Keratinocyte (primary cell): ENCODE measurements at regions not wholly inside any gene's neighbourhood (a gene's known extent, or its start where the extent isn't known, plus 50 kb on each side); places are given as distances from the start of the nearest gene placed in this dataset.

Source experiments
- DNase-seq: peaks from one replicate; pipeline ENCODE4 v3.0.0-alpha.2; 2011; ENCODE audit warnings: low read depth, missing footprints, low spot score
- FAIRE-seq: peaks from 2 replicates; lab custom pipeline; 2011; peaks lifted over from hg19 to GRCh38; lab: Jason Lieb, UNC
- H2AFZ ChIP-seq: 2 replicates; pipeline ENCODE4 v1.6.0; 2012; ENCODE audit warnings: low read length, control low read depth, inconsistent platforms; ENCODE audit not compliant: control insufficient read depth
- H3K27ac ChIP-seq: 2 replicates; pipeline ENCODE4 v1.5.1; 2011; ENCODE audit warnings: low read length; ENCODE audit not compliant: control insufficient read depth, insufficient read depth
- H3K27me3 ChIP-seq: 3 replicates; pipeline ENCODE4 v1.6.0; 2011; ENCODE audit warnings: low read length; ENCODE audit not compliant: control insufficient read depth, insufficient read depth; ENCODE audit errors: extremely low read depth
- H3K36me3 ChIP-seq, 2 experiments: 2 replicates in 1 of 2; 3 replicates in 1 of 2; pipeline ENCODE4 v1.5.1; 2011; ENCODE audit warnings: low read length in 2 of 2, mild to moderate bottlenecking in 1 of 2; ENCODE audit not compliant: control insufficient read depth in 2 of 2, insufficient read depth in 2 of 2; ENCODE audit errors: extremely low read depth in 1 of 2
- H3K4me1 ChIP-seq: 3 replicates; pipeline ENCODE4 v1.5.1; 2011; ENCODE audit warnings: low read length; ENCODE audit not compliant: control insufficient read depth, insufficient read depth; ENCODE audit errors: extremely low read depth
- H3K4me2 ChIP-seq: 3 replicates; pipeline ENCODE4 v1.6.0; 2011; ENCODE audit warnings: low read depth, low read length; ENCODE audit not compliant: control insufficient read depth, insufficient read depth; ENCODE audit errors: extremely low read depth
- H3K4me3 ChIP-seq, 3 experiments: fragments of 200-600 bp in 1 of 3; sonication (generic) in 1 of 3; 2 replicates in 2 of 3; 3 replicates in 1 of 3; pipeline ENCODE4 v1.5.1; 2011 to 2016; ENCODE audit warnings: low read length in 3 of 3, mild to moderate bottlenecking in 3 of 3, control low read depth in 2 of 3, inconsistent platforms in 1 of 3, low read depth in 1 of 3, mixed read lengths in 1 of 3, mixed run types in 1 of 3, moderate library complexity in 1 of 3; ENCODE audit not compliant: control insufficient read depth in 2 of 3, insufficient read depth in 2 of 3; ENCODE audit errors: extremely low read depth in 1 of 3
- H3K79me2 ChIP-seq: 2 replicates; pipeline ENCODE4 v1.6.0; 2012; ENCODE audit warnings: low read length; ENCODE audit not compliant: control insufficient read depth, insufficient read depth
- H3K9ac ChIP-seq: 3 replicates; pipeline ENCODE4 v1.6.0; 2011; ENCODE audit warnings: low read length; ENCODE audit not compliant: control insufficient read depth, insufficient read depth; ENCODE audit errors: extremely low read depth
- H3K9me1 ChIP-seq: 3 replicates; pipeline ENCODE4 v1.6.0; 2011; ENCODE audit warnings: low read length; ENCODE audit not compliant: control insufficient read depth, insufficient read depth; ENCODE audit errors: extremely low read depth
- H3K9me3 ChIP-seq: 2 replicates; pipeline ENCODE4 v1.5.1; 2012; ENCODE audit warnings: low read depth, low read length; ENCODE audit not compliant: control insufficient read depth
- H4K20me1 ChIP-seq: 3 replicates; pipeline ENCODE4 v1.6.0; 2011; ENCODE audit warnings: low read length; ENCODE audit not compliant: control insufficient read depth, insufficient read depth; ENCODE audit errors: extremely low read depth
- EZH2 ChIP-seq: IDR thresholded peaks from one replicate; pipeline ENCODE4 v1.6.1; 2012; ENCODE audit warnings: inconsistent platforms, mild to moderate bottlenecking, low read length, moderate library complexity
- dilution Hi-C: fragments of 300-500 bp; cut with MboI; formaldehyde crosslinking; loops from one replicate; pipeline ENCODE4 v1.7.0; 2020; ENCODE audit warnings: low sequenced_read_pairs; ENCODE audit not compliant: extremely low pct_ligation_motif_present
- TF ChIP-seq, protein P1 (sequence below), 3 experiments: IDR thresholded peaks in 1 of 3; conservative IDR thresholded peaks in 1 of 3; optimal IDR thresholded peaks in 1 of 3; 2 replicates in 2 of 3; 3 replicates in 1 of 3; pipeline versions ENCODE3 to v1.5.1; 2011; ENCODE audit warnings: low read length in 3 of 3, mild to moderate bottlenecking in 3 of 3, moderate library complexity in 2 of 3, control low read depth in 1 of 3, inconsistent platforms in 1 of 3; ENCODE audit not compliant: insufficient read depth in 2 of 3; ENCODE audit errors: extremely low read depth in 1 of 3

DNA sequence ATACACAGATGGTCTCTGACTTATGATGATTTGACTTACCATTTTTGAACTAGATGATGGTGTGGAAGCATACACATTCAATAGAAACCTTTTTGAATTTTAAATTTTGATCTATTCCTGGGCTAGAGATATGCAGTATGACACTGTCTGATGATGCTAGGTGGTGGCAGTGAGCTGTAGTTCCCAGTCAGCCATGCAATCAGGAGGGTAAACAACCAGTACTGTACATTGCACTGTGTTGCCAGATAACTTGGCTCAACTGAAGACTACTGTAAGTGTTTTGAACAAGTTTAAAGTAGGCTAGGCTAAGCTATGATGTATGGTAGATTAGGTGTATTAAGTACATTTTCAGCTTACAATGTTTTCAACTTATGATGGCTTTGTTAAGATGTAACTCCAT is 859.1 kb upstream of the ARRDC3 start:
- Histone ChIP-seq H3K79me2 (no peaks in the 10 kb centered on the region), H3K9ac (no peak overlapping the region), H3K9me1 (no peaks in the 10 kb centered on the region), H3K4me2 (no peak overlapping the region), H2AFZ (no peak overlapping the region), H3K27ac (no peak overlapping the region), H3K4me1 (no peaks in the 10 kb centered on the region), H3K4me3 (no peak overlapping the region), H3K9me3 (no peaks in the 10 kb centered on the region), H3K36me3 (no peaks in the 10 kb centered on the region), H4K20me1 (no peaks in the 10 kb centered on the region), H3K27me3 (no peaks in the 10 kb centered on the region)
- dilution Hi-C loops, result no loop called here
- FAIRE-seq (no peak), DNase-seq (no peak)
- no peak for TF ChIP-seq EZH2
- TF ChIP-seq, protein P1, sequence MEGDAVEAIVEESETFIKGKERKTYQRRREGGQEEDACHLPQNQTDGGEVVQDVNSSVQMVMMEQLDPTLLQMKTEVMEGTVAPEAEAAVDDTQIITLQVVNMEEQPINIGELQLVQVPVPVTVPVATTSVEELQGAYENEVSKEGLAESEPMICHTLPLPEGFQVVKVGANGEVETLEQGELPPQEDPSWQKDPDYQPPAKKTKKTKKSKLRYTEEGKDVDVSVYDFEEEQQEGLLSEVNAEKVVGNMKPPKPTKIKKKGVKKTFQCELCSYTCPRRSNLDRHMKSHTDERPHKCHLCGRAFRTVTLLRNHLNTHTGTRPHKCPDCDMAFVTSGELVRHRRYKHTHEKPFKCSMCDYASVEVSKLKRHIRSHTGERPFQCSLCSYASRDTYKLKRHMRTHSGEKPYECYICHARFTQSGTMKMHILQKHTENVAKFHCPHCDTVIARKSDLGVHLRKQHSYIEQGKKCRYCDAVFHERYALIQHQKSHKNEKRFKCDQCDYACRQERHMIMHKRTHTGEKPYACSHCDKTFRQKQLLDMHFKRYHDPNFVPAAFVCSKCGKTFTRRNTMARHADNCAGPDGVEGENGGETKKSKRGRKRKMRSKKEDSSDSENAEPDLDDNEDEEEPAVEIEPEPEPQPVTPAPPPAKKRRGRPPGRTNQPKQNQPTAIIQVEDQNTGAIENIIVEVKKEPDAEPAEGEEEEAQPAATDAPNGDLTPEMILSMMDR (optimal IDR thresholded peaks at IDR 0.05 in 1 of 3, IDR thresholded peaks at IDR 0.05 in 1 of 3, conservative IDR thresholded peaks at IDR 0.05 in 1 of 3; ENCODE audit: extremely low read depth in 1 of 3, insufficient read depth in 2 of 3, low read length in 3 of 3), result no peak

DNA sequence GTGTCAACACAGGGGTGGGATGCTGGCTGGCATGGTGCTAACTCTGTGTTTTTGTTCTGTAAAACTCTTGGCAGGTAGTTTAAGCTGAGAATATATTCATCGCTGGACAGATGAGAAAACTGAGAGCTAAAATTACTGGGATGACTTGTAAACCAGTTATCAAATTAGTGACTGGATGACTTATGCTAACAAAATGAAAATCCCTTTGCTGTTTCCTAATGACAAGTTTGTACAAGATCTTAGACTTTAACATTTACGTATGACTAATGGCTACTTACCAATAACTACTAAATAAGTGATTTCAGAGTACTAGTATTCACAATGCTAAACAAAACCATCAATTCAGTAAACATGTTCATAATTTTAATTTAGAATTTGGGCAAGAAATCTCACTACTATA is 854.8 kb upstream of the ARRDC3 start:
- Histone ChIP-seq H3K4me1 (no peaks in the 10 kb centered on the region), H3K4me3 (no peak overlapping the region), H3K9me1 (no peaks in the 10 kb centered on the region), H3K9me3 (no peaks in the 10 kb centered on the region), H2AFZ (no peak overlapping the region), H3K36me3 (no peaks in the 10 kb centered on the region), H3K27ac (no peak overlapping the region), H3K79me2 (no peaks in the 10 kb centered on the region), H3K9ac (no peak overlapping the region), H4K20me1 (no peaks in the 10 kb centered on the region), H3K4me2 (no peak overlapping the region), H3K27me3 (no peaks in the 10 kb centered on the region)
- TF ChIP-seq, protein P1 (optimal IDR thresholded peaks at IDR 0.05 in 1 of 3, IDR thresholded peaks at IDR 0.05 in 1 of 3, conservative IDR thresholded peaks at IDR 0.05 in 1 of 3; ENCODE audit: extremely low read depth in 1 of 3, insufficient read depth in 2 of 3, low read length in 3 of 3), result no peak
- TF ChIP-seq EZH2, result no peak
- dilution Hi-C loops, result no loop called here
- FAIRE-seq (no peak), DNase-seq (no peak)
